DLD1 (cell line): ENCODE measurements at regions not wholly inside any gene's neighbourhood (a gene's known extent, or its start where the extent isn't known, plus 50 kb on each side); places are given as distances from the start of the nearest gene placed in this dataset.

ENCODE experiments used
- in situ Hi-C: cut with HindIII; loops from 2 replicates; pipeline ENCODE4 v1.10.0; 2017; ENCODE audit warnings: low sequenced_read_pairs

DNA sequence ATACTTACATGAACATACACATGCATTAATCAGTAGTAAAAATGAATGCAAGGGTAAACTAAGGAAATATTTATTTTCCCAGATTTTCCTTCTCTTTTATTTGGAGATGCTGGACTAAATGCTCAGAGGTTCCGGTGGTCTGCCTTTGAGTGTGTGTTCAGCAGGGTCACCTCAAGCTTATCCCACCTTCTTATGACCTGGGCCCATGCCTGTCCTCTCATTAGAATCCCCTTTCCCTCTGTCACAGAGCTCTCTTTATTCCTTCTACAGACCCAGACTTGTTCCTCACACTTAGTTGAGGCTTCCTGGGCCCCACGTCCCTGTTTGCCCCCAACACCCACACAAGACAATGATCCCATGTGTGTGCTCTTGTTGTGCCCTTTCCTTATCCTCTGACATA, 61.6 kb upstream of the TOP3B start:
- in situ Hi-C loops: loop anchor here (25.0 kb wide), 1 partner anchor 107 kb away; no protein-coding TSS in a partner anchor

DNA sequence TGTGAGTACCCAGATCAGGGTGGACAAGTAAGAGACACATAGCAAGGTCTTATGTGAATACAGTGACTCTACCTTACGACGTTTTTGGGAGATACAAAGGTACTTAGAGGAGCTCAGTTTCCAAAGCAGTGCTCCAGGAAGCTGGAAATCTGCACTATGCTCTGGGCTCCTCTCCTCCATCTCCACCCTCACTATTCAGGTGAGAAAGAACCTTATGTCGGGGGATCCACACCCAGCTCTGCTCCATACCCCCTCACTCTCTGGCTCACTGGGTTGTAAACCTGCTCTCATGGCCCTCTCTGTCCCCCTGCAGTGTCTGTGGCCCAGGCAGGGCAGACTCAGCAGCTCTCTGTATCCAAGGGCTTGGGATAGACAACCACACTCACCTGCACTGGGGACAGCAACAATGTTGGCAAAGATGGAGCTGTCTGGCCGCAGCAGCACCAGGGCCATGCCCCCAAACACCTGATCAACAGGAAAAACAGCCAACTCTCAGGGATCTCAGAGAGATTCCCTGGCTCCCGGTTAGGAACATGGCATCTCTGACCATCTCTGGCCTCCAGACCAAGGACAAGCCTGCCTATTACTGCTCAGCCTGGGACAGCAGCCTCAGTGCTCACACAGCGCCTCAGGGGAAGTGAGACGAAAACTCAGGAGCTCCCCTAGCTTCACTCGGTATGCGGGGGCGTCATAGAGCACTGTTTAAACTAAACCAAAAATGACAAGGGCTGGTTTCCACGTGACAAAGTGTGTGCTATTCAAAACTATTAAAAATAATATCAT, 60.9 kb upstream of the TOP3B start:
- in situ Hi-C loops: loop anchor here (25.0 kb wide), 1 partner anchor 106 kb away; no protein-coding TSS in a partner anchor

DNA sequence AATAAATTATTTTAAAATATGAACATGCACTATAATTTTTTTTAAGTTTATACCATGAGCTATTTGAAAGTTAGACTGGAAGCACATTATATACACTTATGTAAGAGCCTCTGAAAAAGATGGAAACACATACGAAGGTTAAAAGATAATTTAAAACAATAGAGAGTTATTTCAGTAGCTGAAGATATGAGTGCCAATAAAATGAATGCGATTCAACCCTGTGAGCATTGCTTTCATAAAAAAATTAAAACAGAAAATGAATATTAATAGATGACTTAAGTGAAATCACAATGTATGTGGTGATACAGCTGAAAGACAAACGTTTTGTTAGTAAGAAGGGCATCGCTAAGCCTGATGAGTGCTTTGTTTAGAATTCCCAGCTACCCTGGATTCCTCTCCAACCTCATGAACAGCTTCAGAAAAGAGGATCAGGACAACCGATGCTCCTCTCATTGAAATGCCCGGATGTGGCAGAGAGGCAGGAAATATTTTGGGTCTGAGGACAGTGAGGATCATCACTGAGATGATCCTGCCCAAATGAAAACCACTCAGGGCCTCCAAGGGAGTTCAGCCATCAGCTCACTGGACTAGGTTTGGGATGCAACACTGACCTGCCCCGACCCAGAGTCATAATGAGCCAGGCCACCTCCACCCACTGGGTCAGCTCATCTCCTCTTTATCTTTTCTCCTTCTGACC, 60.2 kb upstream of the TOP3B start:
- in situ Hi-C loops: loop anchor here (25.0 kb wide), 1 partner anchor 105 kb away; no protein-coding TSS in a partner anchor

DNA sequence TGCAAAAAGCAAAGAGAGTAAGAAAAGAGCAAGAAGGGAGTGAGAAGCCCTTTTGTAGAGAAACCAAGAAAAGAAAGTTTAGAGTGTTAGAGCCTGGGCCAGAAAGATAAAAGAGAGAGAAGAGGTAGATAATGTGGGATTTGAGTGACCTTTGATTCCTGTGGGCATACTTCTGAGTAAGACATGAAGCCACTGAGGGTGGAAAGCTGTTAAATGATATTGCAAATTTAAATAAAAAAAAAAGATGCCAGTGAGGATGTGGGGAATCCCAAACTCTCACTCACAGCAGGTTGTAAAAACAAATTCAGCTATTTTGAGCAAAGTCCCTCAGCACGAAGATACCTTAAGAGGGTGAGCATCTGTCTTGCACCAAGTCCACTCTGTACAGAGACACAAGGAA, 59.4 kb upstream of the TOP3B start:
- in situ Hi-C loops: loop anchor here (25.0 kb wide), 1 partner anchor 105 kb away; no protein-coding TSS in a partner anchor

DNA sequence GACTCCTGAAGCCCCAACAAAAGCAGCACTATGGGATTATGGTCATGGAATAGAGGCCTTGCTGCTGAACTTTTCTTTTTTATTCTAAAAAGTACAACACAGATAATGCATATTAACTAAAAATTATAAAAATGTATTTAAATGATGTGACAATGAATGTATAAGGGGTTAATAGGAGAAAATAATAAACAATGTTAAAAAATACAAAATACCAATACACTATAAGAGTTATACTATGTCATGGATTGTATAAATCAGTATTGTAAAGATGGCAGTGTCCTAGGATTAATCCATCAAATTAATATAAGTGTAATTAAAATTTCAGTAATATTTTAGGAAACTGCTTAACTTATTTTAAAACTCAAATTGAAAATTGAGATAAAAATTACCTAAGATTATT, 58.3 kb upstream of the TOP3B start:
- in situ Hi-C loops: loop anchor here (25.0 kb wide), 1 partner anchor 104 kb away; no protein-coding TSS in a partner anchor

DNA sequence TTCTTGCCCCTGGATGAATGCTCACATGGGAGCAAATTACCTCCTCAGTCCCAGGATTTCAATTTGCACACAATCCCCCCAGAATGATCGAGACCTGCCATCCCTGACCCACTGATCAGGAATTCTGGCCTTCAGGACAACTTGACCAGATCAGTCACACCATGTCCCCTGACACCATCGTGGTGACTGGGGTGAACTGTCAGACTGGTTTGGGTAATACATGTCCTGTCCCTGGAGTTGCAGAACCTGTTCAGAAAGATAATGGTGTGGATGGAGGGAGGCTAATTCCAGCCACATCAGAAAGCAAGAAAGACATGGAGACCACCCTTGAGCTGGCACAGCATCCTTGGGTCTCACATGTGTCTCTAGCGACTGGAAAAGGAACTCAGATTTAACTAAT, 57.9 kb upstream of the TOP3B start:
- in situ Hi-C loops: loop anchor here (25.0 kb wide), 1 partner anchor 103 kb away; no protein-coding TSS in a partner anchor

DNA sequence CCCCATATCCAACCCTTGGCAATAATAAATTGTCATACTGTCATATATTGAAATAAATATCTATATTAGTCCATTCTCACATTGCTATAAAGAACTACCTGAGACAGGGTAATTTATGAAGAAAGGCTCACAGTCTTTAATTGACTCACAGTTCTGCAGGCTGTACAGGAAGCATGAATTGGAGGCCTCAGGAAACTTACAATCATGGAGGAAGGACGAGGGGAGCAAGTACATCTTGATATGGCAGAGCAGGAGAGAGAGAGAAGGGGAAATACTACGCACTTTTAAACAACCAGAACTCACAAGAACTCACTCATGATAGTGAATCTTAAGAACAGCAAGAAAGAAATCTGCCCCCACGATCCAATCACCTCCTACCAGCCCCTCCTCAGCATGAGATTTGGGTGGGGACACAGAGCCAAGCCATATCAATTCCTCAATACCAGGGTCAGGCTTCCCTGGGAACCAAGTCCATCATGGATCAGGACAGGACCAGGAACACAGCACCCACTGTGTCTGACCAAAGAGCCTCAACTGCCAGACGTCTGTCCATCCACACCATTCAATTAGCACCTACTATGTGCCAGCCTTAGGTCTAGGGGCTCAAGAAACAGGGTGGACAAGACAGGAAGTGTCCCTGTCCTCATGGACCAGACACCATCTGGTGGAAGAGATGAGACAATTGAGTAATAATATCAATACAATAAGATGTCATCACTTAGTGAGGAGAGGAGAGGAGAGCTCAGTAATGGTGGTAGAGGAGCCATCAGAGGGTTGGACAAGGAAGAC, 56.9 kb upstream of the TOP3B start:
- in situ Hi-C loops: loop anchor here (25.0 kb wide), 1 partner anchor 102 kb away; no protein-coding TSS in a partner anchor

DNA sequence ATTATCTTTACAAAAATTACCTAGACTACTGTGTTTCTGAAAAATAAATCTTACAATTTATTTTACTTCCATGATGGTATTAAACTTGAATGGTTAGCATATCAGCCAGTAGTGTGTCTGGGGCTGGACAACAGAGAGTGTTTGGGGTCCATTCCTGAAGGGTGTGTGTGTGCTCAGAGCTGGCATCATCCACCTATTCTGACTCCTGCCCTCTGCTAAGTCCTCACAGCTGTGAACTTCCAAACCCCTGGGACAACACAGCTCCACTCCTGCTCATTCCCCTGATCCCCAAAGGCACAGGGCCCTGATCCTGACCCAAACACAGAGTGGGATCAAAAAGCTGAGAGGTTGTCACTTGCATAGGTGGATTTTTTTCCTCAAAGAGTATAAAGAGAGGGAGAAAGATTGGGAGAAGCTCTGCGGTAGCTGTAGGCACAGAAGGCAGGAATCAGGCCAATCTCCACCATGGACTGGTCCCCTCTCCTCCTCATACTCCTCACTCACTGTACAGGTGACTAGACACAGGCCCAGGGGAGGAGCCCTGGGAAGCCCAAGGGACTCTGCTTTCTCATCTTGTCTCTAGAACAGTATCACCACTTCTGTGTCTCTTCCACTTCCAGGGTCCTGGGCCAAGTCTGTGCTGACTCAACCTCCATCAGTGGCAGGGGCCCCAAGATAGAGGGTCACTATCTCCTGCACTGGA, 55.7 kb upstream of the TOP3B start:
- in situ Hi-C loops: loop anchor here (25.0 kb wide), 1 partner anchor 101 kb away; no protein-coding TSS in a partner anchor

DNA sequence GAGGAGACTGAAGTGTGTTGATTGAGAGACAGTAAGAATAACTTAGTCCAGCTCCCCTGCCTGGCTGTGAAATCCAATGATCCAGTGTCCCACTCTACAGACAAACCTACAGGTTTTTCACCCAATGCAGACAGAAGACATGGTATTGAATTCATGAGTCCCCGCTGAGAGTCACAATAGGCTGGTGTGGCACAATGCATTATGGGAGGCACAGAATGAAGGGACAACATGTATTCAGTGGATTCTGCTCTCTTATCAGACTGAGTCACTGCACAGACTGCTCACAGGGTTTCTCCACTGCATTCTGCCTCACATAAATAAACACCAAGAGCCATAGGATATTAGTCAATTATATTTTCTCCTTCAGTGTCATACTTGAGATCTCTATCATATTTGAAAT, 55.2 kb upstream of the TOP3B start:
- in situ Hi-C loops: loop anchor here (25.0 kb wide), 1 partner anchor 100 kb away; no protein-coding TSS in a partner anchor

DNA sequence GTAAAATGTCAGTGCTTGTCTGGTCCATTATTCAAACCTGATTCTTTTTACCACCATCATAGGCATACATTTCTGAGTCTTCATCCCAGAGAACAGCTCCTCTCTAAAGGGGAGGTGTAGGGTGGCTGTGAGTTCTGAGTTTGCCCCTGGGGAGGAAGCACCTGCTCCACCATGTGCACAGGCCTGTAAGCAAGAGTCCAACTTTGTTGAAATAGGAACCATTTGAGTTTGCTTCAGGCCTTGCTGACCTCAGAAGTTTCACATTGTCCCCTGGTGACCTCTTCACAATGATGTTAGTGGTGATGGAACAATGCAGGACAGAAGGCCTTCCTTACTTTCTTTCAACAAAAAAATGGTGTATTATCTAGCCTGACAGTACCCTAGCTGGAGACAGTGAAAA, 54.6 kb upstream of the TOP3B start:
- in situ Hi-C loops: loop anchor here (25.0 kb wide), 1 partner anchor 100 kb away; no protein-coding TSS in a partner anchor

DNA sequence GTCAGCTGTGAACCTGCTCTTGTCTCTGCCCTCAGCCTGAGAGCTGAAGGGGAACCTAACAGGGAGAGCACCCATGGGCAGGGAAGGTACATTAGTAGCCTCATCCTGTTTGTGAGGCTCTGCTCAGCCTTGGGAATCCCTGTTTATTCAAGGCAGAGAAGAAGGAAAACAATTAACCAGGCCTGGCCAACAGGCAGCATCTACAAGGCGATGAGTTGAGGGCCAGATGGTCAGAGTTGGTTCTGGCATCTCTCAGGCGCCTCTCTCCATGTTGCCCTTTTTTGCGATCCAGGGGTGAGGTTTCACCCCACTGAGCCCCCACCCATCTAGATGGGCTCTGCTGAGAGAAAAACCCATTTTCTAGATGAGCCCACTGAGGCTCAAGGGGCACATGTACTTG, 54.0 kb upstream of the TOP3B start:
- in situ Hi-C loops: loop anchor here (25.0 kb wide), 1 partner anchor 99 kb away; no protein-coding TSS in a partner anchor

DNA sequence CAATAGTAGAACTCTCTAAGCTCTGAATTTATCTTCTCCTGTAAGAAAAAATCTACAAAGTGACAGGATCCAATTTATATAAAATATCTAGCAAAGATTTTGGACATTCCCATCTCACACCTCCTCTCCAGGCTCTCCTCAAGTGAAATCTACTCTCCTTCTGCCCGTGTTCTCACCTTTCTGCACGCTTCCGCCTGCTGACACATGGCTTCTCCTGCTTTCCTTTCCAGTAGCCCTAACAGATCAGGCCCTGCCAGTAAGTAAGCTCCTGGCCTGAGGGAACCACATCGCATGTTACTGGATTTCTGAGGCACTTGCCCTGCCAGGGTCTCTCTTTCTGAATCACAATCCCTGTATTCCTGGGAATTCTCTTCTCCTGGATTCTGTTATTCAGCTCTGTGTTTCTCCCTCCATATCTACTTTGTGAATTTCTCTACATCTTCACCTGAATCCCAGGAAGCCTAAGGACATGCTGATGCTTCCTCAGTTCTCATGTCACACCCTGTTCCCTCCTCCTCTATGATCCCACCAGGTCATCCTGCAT, 53.3 kb upstream of the TOP3B start:
- in situ Hi-C loops: loop anchor here (25.0 kb wide), 1 partner anchor 99 kb away; no protein-coding TSS in a partner anchor

DNA sequence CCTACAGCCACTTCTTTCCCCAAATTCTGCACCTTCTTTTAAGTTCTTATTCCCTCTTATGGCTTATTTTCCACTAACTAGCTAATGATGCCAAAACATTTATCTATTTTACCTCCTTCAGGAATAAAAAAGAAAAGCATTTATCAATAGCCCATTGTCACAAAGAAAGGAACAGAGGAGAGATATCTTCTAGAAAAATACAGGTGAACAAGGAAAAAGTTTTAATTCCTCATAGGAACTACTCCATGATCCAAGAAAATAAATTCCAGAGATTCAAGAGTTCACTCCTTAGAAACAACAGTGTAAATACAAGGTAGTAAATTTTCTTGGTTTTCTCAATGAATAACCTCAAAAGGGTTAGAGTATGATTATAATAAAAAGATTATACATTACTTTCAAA, 52.6 kb upstream of the TOP3B start:
- in situ Hi-C loops: loop anchor here (25.0 kb wide), 1 partner anchor 98 kb away; no protein-coding TSS in a partner anchor

DNA sequence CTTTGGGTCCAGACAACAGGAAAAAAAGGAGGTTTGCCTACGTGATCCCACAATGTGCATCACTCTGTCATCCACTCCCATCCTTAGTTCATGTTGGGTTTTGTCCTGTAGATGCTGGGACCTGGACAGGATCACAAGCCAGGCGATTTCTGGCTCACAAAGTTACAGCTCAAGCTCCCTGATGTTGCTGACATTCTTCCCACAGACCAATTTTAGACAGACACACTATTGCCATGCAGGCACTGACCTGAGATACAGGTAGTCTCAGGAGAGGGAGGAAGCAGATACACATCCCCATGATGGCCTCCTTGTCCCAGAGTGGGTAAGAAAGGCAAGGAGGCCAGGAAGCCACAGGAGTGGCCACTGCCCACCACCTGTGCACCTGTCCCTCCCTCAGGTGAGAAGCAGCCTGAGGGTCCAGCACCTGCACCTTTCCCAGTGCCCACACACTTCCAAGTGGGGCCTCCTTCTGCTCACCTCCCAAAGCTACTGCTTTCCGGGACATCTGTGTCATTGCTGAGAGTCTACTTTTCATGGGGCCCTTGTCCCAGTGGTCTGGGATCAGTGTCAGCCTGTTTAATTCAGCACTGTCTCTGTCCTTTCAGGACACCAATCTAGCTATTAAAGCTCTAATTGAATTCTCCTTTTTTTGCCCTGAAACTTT, 52.0 kb upstream of the TOP3B start:
- in situ Hi-C loops: loop anchor here (25.0 kb wide), 1 partner anchor 97 kb away; no protein-coding TSS in a partner anchor

DNA sequence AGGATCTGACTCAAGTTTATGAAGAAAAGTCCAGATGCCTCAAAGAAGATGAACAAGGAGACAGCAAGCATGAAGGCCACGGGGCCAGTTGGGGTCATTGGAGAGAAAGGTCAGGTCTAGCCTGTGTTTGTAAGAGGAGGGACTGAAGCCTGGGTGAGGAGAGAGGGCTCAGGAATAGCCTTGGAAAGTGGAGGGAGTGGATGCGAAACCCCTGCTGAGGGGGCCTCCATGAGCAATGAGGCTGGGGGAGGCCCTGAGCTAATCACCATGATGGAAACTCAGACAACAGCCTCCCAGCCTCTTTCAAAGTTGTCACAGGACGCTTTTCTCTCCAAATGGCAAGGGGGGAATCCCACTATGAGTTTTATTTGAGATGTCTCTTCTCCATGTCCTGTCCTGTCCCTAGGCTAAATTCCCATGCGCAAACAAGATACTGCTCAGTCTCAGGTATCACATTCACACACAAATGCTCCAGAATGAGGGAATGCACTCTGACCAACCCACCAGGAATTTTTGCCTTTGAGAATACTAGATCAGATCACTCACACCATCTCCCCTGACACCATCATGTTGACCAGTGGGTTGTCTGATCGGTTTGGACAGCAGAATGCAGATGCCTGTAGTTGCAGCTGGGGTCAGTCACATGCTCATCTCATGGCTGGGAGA, 51.3 kb upstream of the TOP3B start:
- in situ Hi-C loops: loop anchor here (25.0 kb wide), 1 partner anchor 97 kb away; no protein-coding TSS in a partner anchor

DNA sequence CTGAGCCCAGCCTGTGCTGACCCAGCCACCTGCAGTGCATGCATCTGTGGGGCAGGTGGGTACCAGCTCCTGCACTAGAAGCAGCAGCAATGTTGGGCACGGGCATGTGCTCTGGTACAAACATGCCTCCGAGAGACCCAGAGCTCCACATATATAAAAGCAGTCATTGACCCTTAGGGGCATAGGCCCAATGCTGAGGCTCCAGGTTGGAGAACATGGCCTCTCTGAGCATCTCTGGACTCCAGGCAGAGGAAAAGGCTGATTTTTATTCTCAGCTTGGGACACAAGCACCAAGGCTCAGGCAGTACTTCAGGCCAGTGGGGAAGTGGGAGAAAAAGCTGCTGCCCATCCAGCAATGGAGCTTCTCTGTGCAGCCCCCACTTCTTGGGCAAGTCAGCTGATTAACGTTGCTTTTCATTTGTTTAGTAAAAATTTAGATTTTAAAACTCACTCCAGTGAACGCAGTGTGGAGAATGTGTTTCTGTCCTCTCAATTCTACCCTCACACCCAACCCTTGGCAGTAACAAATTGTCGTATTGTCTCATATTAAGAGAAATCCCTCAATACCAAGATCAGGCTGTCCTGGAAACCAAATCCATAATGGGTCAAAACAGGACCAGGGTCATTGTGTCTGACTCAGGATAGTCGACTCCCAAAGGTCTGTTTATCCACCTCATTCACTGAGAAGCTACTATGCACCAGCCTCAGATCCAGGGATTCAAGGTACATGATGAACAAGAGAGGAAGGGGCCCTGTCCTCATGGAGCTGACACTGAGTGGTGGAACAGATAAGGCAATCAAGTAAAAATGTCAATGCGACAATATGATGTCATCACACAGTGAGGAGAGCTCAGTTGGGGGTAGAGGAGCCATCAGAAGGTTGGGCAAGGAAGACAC, 50.6 kb upstream of the TOP3B start:
- in situ Hi-C loops: loop anchor here (25.0 kb wide), 1 partner anchor 96 kb away; no protein-coding TSS in a partner anchor

DNA sequence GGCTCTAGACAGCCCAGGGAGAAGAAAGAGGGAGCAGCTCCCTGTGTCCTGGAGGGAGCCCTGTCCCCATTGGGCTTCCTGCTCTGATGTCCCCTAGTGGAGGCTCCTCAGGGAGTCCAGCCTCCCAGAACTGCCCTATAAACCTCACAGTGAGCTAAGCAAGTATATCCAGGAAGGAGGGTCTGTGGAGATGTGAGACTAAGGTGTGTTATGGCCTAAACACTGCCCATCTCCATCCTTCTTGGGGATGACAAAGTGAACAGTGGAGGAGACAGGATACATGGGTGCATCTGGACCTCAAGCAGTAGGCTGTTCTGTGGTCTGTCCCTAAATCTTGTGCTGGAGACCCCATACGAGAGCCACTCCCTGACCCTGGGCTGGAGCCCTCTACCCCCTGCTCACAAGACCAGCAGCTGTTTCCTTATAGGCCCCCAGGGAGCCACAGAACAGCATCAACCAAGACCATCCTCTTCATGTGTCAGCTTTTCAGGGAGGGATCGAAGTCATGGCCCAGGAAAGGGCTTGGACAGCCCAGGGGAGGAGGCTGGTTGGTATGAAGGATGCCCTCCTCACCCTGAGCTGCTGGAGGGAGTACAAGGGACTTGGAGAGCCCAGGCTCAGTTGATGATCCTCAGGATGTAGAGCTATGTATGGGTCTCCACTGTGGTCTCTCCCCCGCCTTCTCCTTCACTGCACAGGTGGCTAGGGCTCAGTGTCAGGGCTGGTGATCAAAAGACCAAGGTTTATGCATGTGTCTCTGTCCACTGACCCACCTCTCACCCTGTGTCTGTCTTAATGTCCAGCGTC, 49.7 kb upstream of the TOP3B start:
- in situ Hi-C loops: loop anchor here (25.0 kb wide), 1 partner anchor 95 kb away; no protein-coding TSS in a partner anchor
